Activated T-cell treated with anti-CD3 and anti-CD28 coated beads for 4 hours (primary cell): ENCODE measurements at regions not wholly inside any gene's neighbourhood (a gene's known extent, or its start where the extent isn't known, plus 50 kb on each side); places are given as distances from the start of the nearest gene placed in this dataset.
"Not testable (repeated sequence)": the region's sequence is repeated elsewhere in the genome, so short reads cannot be mapped to it uniquely, and the experiment has no call there.

ENCODE experiments used
- DNase-seq: peaks from one replicate; pipeline ENCODE4 v3.0.0-alpha.2; 2020

DNA sequence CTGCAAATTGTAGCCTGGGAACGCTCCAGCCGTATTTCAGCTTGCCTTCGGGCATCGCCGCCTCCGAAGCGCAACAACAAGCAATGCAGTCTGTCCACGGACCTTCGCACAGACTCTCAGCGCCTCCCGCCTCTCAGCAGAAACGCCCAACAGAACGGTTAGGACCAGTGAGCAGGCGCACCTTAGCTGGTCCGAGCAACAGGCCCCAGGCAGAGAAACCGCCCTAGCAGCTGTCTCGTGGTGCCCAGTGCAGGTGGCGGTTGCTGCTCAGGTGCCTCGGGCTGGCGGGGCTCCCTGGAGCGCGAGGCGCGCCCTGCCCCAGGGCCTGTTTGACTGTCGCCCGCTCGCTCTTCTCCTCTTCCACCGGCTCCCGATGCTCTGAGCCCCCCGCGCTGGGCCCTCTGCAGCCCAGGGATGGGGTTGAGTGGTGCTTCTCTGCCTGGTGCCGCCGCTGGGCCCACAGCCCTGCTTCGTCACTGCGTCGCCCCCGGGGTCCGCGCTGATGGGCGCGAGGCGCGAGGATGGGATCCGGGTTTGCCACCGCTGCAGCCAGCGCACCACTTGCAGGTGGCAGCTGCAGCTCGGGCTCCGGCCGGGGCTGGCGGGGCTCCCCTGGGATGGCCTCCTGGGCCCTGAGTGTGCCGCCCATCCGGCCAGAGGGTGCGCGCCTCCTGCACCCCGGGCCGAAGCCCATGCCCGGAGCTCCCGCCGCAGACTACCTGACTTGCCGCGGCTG lies 268.4 kb upstream of the FRG2C start:
- DNase-seq, result no peak

DNA sequence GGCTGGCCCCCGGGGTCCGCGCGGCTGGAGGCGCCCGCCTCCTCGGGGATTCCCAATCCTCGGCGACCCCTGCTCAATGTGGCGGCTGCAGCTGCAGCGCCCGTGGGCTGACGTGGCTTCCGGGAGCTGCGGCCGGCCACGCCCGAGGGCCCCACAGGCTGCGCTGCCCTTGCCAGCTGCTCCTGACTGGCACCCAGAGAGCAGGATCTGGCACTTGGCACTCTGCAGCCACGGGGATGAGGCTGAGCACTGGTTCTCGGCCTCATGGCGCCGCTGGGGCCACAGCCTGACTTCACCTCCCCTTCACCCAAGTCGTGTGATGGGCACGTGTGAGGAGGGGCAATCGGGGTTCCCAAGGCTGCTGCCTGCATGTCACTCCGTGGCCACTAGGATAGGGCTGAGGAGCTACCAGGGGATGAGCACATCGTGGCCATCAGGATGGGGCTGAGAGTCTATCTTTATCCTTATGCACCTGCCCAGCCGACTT lies 267.8 kb upstream of the FRG2C start:
- no peak for DNase-seq

DNA sequence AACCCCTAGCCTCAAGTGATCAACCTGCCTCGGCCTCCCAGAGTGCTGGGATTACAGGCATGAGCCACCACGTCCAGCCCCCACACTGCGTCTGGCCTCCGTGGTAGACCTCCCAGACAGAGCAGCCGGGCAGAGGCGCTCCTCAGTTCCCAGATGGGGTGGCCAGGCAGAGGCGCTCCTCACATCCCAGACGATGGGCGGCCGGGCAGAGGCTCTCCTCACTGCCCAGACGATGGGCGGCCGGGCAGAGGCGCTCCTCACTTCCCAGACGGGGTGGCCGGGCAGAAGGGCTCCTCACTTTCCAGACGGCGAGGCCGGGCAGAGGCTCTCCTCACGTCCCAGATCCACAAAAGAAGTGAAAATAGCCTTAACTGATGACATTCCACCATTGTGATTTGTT lies 266.6 kb upstream of the FRG2C start:
- DNase-seq, result not testable (repeated sequence)

DNA sequence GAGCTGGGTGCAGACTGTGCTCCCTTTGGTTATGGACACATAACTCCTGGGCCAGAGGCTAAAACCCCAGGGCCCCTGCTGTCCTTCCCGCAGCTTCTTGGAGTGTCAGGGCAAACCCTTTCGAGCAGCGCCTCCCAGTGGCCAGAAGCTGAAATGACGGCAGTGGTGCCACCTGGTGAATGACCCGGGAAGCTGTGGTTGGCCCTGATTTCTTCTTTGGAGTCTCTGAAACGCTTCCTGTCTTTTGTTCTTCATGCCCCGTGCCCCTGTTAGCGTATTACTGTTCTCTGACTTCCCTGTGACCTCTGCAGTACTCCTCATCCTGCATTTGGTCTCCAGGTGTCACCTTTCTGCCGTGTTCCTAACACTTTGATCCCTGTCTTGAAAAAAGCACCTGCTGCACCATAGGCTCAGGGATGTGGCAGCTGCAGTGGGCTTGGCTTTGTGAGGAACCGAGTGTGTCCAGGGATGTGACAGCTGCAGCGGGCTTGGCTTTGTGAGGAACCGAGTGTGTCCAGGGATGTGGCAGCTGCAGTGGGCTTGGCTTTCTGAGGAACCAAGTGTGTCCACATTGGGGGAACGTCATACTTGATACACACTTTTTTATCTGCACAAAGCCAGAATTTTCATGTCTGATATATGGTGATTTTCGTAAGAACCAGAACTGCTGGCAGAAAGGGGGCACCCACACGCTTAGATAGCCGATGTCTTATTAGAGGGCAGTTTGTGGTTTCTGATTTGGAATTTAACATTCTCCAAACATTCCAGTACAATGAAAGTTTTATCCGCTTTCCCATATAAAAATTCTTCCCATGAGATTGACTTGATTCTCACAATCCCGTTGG lies 241.8 kb upstream of the FRG2C start:
- DNase-seq, result not testable (repeated sequence)

DNA sequence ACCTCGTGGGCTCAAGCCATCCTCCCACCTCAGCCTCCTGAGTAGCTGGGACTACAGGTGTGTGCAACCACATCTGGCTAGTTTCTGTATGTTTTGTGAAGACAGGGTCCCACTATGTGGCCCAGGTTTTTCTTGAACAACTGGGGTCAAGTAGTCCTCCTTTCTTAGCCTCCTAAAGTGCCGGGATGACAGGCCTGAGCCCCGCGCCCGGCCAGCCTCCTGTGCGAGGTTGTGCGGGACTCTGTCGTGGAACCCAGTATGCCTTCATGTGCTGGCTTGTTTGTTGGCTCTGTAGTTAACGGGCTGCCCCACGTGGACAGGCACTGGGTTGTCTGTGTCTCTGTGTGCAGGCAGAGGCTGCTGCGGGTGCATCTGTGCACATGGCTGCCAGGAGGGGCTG lies 238.7 kb upstream of the FRG2C start:
- not testable (repeated sequence) for DNase-seq

DNA sequence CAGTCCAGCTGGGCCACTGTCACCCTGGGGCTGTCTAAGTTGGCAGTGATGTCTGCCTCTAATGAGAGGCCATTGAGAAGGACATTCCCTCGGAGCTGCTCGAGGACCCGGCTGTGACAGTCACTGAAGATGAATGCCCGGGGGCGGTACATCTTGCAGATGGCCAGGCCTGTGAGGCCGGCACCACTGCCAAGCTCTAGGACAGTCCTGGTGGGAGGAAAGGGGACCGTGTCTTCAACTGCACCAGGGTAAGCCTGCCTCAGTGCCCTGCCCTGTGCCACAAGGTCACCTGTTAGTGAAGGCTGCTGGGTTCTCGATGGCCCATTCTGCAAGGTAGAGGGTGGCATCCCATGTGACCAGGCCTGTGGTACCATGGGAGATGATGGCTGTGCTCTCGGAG lies 236.6 kb upstream of the FRG2C start:
- not testable (repeated sequence) for DNase-seq

DNA sequence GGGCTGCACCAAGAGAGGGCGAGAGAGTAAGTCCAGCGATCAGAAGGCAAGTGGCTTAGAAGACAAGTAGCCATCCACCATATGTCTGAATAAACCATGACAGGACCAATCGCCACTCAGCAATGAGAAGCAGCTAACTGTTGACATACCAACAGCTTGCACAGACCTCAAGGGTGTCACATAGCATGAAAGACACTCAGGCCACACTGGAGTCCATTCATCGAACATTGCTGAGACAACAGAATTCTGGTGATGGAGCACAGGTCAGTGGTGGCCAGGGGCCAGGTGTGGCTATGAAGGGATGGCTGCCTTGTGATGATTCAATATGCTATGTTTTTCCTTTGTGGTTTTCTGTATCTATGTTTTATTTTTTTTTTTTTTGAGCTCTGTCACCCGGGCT lies 236.2 kb upstream of the FRG2C start:
- not testable (repeated sequence) for DNase-seq

DNA sequence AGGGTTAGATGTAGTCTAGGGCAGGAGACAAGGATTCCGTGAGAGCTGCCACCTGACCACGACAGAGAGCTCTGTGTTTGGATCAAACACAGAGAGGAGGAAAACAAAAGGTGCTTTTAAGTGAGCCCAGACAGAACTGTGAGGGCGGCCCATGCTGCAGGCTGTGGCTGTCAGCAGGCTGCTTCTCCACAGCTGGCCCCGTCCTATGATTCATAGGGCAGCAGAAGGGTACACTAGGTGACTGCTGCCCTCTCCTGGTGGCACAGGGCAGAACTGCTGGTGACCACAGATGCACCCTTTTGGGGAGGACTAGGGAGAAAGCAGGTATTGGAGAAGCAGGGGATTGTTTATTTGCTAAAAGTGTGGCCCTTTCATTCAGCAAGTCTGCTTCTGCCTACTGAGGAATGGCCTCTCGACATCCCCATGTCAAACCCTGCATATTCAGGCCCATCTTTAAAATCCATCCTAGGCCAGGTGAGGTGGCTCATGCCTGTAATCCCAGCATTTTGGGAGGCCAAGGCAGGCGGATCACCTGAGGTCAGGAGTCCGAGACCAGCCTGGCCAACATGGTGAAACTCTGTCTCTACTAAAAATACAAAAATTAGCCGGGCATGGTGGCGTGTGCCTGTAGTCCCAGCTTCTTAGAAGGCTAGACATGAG lies 234.4 kb upstream of the FRG2C start:
- DNase-seq, result peak; percentile 59

DNA sequence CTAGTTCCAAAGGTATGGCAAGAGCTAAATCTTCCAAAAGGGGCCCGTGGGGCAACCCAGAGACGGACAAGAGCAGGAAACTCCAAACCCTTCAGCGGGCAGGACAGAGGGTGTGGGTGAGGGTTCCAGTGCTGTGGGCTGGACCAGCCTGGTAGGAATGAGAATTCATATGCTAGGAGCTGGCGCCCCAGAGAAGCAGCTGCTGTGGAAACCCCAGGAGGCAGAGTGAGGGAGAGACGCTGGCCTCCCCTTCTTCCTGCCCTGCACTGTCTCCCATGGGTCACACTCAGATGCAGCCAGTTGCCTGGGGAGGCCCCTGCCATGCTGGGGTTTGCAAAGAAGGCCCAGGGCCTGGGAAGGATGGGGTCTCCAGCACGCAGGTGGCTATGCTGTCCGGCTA lies 233.7 kb upstream of the FRG2C start:
- not testable (repeated sequence) for DNase-seq

DNA sequence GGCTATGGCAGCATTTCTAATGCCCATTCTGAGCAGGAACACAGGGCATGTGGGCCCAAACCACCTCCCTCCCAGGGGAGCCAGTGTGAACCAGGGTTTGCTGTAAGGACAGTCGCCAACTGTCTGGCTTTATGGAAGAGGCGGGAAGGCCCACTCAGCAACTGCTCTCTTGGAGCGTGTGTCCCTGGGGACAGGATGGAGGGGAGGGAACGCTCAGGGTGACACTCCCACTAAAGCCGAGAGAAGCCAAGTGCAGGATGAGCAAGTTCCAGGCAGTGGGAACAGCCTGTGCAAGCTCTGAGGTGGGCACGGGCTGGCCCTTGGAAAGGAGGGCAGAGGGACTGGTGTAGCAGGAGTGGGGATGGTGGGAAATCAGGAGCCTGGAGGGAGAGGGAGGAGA lies 233.0 kb upstream of the FRG2C start:
- DNase-seq, result not testable (repeated sequence)

DNA sequence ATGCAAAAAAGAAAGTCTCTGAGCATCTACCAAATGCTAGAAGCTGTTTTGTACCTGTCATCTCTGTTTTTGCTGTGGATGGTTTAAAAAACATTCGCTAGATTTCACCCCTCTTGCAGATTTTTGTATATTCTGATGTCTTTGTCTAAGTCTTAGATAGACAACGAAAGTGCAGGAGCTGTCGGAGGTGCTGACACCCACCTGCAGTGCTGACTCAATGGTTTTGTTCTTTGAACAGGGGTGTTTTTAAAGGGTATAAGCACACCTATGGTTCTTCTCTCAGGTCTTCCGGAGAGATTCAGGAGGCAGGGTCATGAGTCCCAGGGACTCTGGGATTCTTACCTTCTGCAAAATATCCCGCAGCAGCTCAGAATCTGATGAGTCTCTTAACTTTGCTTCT lies 231.7 kb upstream of the FRG2C start:
- not testable (repeated sequence) for DNase-seq

DNA sequence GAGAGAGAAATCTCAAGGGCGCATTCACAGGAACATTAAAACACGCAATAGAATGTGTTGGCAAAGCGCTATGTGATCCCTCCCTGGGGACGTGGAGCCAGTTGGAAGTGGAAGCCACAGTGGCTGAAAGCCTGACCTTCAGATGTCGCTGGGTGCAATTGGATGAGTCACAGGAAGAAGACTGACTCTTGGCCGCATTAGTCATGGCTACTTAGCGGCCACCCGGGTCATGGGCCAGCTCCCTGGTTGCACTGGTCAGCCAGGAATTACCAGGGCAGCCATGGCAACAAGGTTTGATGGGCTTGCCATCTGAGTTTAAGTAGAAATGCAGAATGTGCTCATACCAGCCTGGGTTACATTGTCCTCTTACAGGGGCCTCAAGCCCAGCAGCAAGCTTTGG lies 231.2 kb upstream of the FRG2C start:
- DNase-seq, result not testable (repeated sequence)

DNA sequence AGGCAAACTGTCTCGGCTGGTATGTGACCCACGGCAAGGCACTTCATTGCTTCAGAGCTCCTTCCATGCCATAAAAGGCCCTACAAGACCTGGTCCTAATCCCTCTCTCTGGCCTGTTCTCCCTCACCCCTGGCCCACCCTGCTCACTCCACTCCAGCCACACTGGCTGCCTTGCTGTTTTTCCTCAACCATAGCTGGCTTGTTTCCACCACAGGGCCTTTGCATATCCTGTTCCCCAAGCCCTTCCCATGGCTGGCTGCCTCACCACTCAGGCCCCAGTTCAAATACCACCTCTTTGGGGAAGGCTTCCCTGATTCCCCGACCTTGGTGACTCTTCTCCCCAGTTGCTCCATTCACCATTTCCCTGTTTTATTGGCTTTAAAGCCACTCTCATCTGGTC lies 230.8 kb upstream of the FRG2C start:
- DNase-seq, result not testable (repeated sequence)

DNA sequence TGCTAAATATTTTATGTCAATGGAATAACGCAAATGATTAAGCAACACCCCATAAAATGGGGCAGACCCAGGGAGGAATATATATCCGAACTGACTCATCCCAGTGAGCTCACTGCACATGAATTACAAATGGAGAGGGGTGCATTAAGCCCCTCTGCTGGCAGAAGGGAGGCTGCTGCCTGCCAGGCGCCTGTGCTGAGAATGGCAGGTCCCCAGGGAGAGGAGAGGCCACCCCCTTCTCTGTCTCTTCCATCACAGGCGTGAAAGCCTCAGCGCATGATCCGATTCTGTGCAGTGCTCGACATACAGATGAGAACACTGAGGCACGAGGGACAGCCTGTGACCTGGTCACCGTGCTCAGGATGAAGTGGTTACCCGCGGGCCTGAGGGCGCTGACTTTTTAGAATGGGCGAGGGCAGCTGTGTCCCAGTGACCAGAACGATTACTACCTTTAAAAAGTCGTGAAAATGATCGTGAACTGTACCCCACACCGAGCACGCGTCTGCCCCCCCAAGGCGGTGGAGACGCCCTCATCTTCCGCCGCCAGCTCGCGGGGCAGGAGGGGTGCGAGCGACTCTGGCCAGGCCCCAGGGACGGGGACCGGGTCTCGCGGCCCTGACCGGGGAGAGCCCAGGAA lies 229.7 kb upstream of the FRG2C start:
- DNase-seq, result peak; percentile 29

DNA sequence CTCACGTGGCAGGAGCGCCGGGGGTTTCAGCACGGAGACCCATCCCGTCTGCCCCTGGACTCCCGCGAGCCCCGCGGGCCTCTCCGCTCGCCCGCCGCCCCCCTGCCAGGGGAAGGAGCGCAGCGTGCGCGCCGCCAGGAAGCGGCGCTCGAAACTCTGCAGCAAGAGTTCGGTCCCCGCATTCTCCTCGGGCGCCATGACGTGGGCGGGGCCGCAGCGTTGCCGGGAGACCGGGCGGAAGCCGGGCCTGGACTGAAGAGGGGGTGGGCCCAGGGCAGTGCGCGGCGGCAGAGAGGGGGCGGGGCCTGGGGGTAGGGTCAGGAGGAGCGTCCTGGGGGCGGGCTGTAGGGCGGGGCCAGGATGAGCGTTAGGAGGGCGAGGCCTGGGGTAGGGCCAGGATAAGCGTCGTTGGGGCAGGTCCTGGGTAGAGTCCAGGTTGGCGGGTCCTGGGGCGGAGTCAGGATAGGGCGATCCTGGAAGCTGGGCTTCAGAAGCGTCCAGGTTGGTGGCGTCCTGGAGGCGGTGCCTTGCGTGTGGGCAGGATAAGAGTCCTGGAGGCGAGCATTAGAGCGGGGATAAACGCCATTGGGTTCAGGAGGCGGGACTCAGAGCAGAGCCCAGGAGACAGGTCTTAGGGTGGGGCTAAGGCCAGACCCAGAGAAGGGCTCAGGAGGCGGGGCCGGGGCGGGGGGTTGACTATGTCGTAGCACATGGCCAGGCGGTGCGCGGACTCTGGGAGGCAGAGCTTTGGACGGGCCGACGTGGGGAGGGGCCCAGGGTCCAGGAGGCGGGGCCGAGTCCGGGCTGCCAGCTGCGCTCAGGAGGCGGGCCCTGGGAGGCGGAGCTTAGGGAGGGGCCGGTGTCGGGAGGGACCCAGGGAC lies 229.0 kb upstream of the FRG2C start:
- peak; percentile 97 for DNase-seq

DNA sequence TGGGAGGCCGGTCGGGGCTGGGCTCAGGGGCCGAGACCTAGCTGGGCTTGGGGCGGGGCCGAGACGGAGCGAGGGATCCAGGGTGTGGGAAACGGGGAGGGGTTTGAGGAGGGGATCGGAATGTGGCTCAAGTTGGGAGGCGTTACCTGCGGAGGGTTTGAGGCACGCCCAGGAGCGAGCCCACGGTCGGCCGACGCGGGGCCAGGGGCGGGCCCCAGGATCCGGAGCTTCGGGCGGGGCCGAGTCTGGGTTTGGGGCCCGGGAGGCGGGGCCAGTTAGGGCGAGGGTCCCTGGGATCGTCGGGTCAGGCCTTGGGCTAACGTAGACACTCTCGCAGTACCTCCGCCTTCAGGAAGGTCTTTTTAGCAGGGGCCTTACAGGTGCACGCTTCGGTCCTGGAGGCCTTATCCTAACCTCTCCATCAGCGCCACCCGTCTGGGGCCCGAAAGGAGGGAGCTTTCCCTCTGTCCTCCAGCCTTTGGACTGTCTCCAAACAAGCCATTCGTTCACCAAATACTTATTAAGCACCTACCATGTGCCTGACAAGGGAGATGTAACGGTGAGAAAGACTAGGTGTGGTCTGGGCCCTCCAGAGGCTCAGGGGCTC lies 228.2 kb upstream of the FRG2C start:
- DNase-seq, result not testable (repeated sequence)

DNA sequence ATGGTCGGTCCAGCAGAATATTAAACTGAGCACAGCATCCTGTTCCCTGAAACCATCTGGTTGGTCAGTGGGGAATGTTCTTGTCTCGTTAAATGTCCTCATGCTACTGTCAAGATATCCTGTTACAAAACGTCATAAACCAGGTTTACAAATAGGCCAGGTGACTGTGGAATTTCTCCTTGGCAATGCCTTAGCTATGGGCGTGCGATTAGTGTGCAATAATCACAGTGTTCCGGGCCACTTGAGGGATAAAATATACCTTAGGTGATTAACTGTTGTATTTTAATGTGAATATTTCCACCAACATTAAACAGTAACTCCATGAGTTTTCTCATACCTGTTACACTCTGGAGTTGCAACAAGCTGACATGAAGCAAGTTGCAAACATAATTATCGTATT lies 223.1 kb upstream of the FRG2C start:
- not testable (repeated sequence) for DNase-seq

DNA sequence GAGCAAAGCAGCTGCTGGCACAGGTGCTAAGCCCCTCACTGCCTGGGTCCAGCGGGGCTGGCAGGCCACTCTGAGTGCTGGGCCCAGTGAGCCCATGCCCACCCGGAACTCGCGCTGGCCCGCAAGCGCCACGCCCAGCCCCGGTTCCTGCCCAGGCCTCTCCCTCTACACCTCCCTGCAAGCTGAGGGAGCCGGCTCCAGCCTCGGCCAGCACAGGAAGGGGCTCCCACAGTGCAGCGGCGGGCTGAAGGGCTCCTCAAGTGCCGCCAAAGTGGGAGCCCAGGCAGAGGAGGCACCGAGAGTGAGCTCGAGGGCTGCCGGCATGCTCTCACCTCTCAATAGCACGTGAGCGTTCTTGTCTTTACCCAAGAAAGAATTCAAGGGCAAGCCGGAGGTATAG lies 219.5 kb upstream of the FRG2C start:
- DNase-seq, result not testable (repeated sequence)

DNA sequence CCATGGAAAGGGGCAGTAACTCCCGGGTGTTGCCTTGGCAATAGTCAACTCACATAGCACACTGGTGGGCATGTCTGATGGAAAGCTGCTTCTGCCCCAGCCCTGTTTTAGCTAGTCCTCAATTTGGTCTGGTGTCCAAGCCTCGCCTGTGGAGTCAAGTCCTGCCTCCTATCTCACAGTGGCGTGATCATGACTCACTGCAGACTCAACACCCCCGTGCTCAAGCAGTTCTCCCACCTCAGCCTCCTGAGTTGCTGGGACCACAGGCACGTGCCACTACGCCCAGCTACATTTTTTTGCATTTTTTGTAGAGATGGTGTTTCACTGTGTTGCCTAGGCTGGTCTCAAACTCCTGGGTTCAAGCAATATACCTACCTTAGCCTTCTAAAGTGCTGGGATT lies 218.9 kb upstream of the FRG2C start:
- DNase-seq, result not testable (repeated sequence)

DNA sequence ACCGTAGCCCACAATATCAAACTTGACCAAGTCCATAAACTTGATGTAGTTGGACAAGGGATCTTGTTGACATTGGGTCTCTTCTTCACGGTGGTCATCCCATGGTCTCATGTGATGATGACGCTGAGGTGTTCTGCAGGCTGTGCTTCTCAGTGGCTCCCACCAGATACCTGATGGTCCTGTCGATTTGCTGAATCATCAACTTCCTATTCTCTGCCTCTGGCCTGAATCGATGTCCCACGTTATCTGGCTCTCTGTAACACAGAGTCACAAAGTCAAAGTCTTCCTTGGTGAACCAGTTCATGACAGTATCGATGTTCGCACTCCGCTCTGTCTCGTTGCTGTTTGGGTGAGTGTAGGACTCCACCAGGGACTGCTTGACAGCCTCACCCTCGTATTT lies 217.2 kb upstream of the FRG2C start:
- not testable (repeated sequence) for DNase-seq

DNA sequence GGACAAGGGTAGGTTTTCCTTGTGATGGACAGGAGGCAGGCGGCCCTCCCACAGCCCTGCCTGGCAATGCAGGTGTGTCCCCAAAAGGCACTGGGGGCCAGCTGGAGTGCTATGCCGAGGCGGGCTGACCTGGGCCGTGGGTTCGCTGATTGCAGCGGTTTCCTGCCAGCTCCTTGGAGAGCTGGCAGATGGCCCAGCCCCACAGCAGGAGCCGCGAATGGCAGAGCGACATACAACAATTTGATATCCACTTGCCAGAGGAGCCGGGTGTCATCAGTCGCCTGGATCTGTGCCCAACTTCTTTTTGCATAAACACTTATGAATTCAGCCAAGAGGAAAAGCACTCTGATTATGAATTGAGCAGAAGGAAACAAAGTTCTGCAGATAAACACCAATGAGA lies 210.8 kb upstream of the FRG2C start:
- DNase-seq, result not testable (repeated sequence)
